ENCODE measurements at regions not wholly inside any gene's neighbourhood (a gene's known extent, or its start where the extent isn't known, plus 50 kb on each side); places are given as distances from the start of the nearest gene placed in this dataset.

DNA sequence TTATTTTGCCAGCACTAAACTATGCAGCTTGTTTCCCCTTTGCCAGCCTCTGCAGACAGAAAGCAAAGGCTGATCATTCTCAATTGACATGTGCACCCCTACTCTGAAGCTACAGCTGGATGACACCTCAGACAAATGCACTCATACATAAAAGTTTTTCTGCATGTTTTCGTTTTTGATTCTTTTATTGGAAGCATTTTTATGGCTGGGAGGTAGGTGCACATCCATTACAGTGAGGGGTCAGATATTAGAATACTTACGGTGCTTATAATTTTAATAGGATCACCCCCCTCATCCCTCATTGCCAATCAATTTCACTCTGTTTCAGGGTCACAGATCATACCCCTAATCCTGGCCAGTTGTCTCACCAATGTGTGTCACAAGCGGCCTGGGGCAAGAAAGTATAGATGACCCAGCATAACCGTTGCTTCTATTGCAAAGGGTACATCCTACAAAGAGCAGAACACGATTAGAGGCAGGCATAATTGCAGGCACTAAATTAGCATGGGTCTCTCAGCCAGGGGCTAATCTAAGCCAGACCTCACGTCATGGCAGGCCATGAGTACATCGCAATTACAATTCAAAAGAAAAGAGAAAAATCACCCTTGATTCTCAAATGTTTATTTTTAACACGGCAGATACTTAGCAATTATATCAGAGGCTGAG, 89.5 kb upstream of the SOX9 start:
- TF ChIP-seq CTCF (conservative IDR thresholded peaks at IDR 0.05; ENCODE audit: low read depth in 2 of 2) = no peak
- TF ChIP-seq REST (IDR thresholded peaks at IDR 0.05; ENCODE audit: unreplicated experiment) = no peak
- no peak for TF ChIP-seq POLR2AphosphoS5 (IDR thresholded peaks at IDR 0.05; ENCODE audit: low read depth)
- no peak for TF ChIP-seq EZH2 (IDR thresholded peaks at IDR 0.05; ENCODE audit: low read depth, unreplicated experiment)
- no peak for TF ChIP-seq EZH2phosphoT487 (IDR thresholded peaks at IDR 0.05; ENCODE audit: unreplicated experiment)
- TF ChIP-seq CREB1 (CRISPR knock-in tag; IDR thresholded peaks at IDR 0.05; ENCODE audit: low read depth) = no peak
- TF ChIP-seq JUNB (IDR thresholded peaks at IDR 0.05; ENCODE audit: unreplicated experiment) = no peak
- TF ChIP-seq, protein P1, sequence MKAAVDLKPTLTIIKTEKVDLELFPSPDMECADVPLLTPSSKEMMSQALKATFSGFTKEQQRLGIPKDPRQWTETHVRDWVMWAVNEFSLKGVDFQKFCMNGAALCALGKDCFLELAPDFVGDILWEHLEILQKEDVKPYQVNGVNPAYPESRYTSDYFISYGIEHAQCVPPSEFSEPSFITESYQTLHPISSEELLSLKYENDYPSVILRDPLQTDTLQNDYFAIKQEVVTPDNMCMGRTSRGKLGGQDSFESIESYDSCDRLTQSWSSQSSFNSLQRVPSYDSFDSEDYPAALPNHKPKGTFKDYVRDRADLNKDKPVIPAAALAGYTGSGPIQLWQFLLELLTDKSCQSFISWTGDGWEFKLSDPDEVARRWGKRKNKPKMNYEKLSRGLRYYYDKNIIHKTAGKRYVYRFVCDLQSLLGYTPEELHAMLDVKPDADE (IDR thresholded peaks at IDR 0.05) = no peak
- no peak for TF ChIP-seq ZNF331 (CRISPR knock-in tag; IDR thresholded peaks at IDR 0.05; ENCODE audit: low read depth)

Data from GM23338 (cell line).